HG03103 (cell line): ENCODE measurements at regions not wholly inside any gene's neighbourhood (a gene's known extent, or its start where the extent isn't known, plus 50 kb on each side); places are given as distances from the start of the nearest gene placed in this dataset.
"Not testable (repeated sequence)": the region's sequence is repeated elsewhere in the genome, so short reads cannot be mapped to it uniquely, and the experiment has no call there.

ENCODE experiments used
- ATAC-seq: cut with Tn5 transposase; IDR thresholded peaks from one replicate; pipeline ENCODE4 v1.9.1; 2021; ENCODE audit warnings: low read depth; ENCODE audit not compliant: unreplicated experiment

DNA sequence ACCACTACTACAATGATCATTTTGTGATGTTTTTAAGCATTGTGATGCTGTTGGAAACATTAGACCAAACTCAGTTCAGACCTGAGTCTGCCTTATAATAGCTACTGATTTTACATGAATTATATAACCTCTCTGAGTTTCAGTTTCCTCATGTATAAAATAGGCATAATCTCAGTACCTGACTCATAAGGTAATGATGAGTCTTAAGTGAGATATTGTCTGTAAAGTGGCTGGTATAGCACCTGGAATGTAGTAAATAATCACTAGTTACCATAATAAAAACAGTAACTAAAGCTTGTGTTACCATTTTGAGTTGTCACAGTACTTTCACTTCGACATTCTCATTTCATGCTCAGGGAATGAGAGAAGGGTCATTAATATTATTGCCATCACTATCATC lies 381.5 kb upstream of the SALL1 start:
- no peak for ATAC-seq

DNA sequence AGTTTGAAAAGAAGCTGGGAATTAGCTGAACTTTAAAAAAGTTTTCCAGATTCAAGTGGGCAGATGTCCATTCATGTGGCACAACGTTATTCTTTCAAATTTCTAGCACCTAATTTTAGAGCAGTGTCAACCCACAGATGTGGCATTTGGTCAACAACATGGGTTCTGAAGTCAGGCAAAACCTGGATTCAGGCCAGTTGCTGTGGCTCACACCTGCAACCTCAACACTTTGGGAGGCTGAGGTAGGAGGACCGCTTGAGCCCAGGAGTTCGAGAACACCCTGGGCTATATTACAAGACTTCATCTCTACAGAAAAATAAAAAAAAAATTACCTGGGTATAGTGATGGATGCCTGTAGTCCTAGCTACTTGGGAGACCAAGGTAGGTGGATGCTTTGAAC lies 380.2 kb upstream of the SALL1 start:
- no peak for ATAC-seq

DNA sequence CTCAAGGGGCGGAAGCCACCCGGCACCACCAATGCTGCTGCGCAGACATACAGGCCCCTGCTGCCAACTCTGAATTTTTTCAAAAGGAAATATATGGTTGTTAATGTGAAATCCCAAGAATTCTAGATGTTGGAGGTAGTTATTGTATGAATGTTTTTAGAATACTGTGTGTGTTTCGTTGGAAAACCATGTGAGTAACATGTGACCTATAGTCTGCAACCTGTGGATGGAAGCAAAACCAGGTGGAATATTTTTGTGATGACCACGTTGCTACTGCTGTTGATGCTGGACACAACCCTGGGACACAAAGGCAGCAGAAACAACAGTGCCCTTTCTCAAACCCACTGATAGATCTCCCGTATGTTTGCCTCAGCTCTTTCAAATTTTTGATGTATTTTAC lies 376.3 kb upstream of the SALL1 start:
- ATAC-seq, result no peak

DNA sequence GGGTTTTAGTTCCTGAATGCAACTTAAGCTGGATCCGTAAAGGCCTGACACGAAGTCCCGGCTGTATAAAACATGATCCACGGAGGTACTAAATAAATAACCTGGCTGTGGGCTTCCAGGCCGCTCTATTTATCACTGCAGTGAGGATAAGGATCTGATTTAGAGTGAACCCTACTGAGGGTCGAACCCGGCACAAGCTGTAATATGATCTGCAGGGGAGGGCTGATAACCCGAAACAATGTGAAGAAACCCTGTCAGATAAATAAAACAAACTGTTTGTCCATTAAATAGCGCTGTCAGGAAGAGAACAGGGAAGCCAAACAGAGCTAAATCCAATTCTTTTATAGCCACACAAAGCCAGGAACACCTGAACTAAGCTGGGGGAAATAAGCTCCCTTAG lies 375.6 kb upstream of the SALL1 start:
- ATAC-seq, result no peak

DNA sequence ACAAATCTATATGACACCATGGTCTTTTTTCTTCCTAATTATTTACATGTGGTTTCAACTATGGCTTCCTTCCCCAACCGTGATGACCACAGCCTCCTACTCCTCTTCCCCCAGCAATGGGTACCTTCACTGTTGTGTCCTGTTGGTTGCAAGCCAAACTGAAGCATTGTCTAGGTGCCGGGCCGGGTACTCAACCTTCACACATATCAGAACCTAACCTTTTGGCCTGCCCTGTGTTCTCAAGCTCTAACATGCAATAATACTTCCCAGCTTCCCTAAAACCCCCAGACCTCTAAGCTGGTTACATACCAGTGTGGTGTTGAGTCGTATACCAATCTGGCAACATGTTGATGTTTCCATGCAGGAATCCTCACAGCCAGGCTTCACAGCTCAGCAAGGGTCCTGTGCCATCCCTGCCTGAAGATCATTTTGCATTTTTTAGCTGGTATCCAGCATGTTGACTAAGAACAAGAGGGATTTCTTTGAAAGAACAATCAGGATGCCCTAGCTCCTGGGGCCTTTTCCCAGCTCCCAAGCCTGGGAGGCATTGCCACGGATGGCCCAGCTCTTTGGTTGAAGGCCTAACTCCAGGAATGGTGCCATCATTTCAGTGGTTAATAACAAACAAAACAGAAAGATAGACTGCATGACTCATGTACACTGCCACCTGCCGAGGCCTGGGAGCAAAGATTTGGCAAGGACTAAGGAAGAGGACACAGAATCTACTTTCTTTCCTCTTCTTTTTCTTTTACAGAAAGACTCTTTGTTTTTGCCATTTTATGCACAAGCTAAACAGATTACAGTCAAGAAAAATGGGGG lies 373.7 kb upstream of the SALL1 start:
- no peak for ATAC-seq

DNA sequence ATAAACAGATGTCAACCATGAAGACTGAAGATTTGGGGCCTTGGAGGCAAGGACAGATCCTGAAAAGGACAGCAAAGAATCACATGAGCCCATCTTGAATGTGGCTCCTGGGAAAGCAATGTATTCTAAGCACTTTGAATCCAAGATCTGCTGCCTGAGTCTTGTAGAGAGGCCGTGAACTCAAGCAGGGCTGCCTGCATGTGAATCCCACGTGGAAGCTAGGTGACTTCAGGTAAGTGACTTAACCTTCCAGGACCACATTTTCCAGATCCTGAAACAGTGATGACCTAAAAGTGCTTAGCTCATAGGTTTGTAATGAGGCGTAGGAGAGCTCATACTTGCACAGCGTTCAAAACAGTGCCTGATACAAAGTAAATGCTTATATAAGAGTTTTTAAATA lies 373.0 kb upstream of the SALL1 start:
- no peak for ATAC-seq

DNA sequence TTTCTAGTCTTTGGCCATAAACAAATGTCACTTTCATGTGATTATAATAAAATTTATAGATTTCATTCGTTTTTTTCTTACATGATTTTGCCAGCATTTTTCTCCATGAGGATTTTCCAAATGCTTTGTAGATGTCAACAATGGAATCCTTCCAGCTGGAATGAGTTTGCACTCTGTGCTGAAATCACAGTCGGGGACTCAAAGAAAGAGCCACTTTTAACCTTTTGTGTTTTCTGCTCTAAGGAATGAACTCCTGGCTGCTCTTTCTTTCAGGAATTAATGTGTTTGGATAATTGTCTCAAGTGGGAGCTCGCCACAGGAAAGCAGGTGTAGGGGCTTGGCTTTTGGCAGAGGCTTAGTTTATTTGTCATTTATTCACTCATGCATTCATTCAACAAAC lies 372.3 kb upstream of the SALL1 start:
- no peak for ATAC-seq

DNA sequence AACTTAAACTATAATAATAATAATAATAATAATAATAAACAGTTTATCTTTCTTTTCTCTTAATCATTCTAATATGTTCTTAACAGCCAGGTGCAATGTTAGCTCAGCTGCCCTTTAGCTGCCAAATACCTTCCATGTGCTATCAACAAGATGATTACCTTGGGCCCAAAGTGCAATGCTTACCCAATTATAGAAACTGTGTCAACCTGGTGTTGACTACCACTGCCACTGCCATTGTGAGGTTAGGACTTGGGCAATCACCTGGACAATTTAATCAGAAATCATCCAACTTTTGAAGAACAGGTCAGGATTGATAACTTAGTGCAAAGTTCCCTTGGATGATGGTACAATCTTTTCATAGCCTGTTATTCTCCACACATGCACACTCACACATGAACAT lies 371.8 kb upstream of the SALL1 start:
- no peak for ATAC-seq

DNA sequence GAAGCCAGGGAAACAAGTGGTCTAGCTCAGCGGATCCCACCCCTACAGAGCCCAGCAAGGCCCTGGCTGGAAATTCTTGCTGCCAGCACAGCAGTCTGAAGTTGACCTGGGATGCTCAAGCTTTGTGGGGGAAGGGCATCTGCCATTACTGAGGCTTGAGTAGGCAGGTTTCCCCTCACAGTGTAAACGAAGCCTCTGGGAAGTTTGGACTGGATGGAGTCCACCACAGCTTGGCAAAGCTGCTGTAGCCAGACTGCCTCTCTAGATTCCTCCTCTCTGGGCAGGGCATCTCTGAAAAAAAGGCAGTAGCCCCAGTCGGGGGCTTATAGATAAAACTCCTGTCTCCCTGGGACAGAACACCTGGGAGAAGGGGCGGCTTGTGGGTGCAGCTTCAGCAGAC lies 365.9 kb upstream of the SALL1 start:
- ATAC-seq, result not testable (repeated sequence)

DNA sequence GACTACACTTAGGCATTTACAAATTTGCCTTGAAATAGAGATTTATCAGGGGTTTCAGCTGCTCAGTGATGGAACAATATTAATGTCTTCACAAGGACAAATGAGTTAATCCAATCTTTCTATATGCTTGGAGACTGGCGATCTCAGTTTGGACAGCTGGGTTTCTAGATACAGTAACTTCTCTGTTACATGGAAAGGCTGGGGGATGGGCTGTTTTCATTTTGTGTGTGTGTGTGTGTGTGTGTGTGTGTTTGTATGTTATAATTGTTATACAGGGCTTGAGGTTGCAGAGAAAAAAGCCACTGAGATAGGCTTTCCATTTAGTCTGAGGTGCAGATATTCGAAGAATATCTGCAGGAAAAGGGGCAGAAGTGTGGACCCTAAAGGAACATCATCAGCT lies 359.3 kb upstream of the SALL1 start:
- no peak for ATAC-seq

DNA sequence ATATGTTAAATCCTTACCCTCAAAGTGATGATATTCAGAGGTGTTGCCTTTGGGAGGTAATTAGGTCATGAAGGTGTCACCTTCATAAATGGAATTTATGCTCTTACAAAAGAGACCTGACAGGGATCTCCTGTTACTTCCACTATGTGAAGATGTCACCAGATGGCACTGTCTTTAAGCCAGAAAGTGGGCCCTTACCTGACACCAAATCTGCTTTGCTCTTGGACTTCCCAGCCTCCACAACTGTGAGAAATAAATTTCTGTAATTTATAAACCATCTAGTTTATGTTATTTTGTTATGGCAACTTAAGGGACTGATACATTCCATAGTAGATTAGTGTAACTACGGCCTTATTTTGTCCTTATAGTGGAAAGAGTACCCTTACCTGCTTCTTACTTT lies 358.3 kb upstream of the SALL1 start:
- no peak for ATAC-seq

DNA sequence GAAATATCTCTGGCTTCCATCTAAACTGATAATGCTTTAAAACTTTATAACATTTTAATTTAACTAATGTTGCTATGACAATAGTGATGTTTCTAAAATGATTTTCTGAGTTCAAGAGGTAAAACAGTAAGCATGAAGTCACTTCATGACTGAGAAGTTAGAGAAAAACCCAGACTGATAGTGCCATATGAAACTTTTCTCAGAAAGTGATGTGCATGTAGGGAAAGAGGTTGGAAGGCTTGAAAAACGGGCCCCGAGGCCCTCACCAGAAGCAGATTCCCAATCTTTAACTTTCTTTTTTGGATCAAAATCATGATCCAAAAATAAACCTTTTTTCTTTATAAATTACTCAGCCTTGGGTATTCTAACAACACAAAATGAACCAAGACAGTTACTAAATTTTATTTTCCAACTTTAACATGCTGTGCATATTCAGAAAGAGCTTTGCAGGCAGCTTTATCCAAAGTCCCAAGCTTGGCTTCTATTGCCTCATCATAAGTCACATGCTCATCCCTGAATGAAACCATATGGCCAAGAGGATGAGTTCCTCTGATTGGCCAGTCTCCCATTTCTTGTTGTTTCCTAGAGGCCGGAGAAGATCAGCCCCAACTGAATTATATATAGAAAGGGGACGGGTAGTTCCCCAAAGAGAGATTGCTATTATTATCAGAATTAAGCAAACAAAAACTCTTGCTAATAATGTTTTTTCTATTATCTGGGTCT lies 357.6 kb upstream of the SALL1 start:
- ATAC-seq, result no peak

DNA sequence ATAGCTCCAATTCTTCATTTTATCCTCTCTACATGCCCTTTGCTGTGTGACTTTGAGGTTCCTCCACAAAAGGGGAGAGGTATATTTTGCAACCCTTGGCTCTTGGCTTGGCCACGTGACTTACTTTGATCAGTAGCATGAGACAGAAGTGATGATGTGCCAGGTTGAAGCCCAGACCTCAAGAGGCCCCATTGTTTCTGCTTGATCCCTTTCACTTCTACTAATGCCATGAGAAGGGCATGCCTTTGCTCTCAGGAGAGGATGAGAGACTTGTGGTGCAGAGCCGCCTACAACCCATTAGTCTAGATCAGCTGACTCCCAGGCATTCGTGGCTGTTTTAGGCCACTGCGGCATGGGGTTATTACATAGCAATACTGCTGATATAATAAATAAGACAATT lies 356.2 kb upstream of the SALL1 start:
- no peak for ATAC-seq

DNA sequence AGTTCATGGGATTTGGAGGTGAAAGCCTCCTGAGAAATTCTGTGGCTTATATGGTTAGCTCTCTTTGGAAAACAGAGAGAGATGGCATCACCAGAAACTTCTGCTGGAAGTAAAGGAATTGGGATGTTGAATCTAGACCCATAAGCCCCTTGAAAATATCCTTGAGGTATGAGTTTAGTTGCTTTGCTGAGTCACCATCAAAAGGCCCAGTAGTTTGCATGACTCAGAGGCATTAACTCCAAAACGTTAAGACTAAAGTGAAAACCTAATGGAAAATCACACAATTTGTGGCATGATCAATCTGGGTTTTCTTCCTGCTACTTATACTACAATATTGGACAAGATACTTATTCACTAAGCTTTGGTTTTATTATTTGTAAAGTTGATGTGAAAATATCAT lies 349.2 kb upstream of the SALL1 start:
- ATAC-seq, result no peak

DNA sequence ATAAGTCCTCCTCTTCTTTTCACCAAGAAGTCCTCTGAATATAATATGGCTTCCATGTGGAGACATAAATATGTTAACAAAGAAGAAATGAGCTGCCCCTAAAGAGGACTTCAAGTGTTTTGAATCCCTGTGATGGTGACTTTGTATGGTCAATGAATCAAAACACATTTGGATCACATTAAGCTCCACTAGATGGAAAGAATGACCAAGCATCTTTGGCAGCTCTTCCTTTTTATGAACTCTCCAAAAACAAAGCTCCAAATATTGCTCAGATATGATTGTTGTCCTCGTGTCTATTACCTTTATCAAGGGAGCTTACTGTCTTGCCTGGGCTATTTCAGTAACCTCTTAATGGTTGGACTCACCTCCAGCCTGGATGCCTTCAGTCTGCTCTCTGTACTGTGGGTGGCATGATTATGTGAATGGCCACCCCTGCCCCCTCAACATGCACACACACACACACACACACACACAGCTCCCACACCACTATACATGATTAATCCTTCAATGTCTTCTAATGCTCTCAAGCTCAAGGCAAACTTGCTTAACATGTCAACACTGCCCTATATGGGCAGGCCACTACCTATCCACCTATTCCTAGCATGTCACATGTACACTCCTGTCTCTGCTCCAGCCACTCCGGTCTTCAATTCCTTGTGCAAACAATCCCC lies 346.6 kb upstream of the SALL1 start:
- ATAC-seq, result no peak

DNA sequence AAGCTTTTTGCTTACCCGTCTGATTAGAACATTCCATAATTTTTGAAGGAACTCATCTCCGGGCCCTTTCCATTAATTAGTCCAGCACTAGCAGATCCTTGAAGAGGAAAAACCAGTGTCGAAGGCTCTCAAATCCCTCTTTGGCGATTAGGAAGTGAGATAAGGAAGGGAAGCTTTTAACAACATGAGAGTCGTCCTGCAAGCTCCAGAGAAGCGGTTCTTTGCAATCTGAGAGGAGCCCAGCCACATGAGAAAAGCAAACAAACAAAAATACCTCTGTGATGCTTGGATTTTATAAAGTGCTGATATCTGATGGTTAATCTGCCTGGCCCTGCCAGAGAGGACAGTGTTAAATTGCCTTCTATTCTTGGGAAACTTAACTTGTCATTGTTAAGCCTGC lies 339.8 kb upstream of the SALL1 start:
- no peak for ATAC-seq

DNA sequence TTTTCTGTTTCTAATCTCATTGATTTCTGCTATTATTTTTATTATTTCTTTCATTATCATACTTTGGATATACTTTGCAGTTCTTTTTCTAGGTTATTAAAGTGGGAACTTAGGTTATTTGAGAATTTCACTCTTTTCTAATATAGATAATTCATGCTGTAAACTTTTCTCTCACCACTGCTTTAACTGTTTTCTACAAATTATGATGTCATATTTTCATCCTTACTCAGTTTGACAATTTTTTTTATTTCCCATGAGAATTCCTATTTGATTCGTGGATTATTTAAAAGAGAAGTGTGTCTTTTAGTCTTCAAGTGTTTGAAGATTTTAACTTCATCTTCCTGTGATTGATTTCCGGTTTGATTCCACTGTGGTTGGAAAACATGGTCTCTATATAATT lies 336.8 kb upstream of the SALL1 start:
- no peak for ATAC-seq

DNA sequence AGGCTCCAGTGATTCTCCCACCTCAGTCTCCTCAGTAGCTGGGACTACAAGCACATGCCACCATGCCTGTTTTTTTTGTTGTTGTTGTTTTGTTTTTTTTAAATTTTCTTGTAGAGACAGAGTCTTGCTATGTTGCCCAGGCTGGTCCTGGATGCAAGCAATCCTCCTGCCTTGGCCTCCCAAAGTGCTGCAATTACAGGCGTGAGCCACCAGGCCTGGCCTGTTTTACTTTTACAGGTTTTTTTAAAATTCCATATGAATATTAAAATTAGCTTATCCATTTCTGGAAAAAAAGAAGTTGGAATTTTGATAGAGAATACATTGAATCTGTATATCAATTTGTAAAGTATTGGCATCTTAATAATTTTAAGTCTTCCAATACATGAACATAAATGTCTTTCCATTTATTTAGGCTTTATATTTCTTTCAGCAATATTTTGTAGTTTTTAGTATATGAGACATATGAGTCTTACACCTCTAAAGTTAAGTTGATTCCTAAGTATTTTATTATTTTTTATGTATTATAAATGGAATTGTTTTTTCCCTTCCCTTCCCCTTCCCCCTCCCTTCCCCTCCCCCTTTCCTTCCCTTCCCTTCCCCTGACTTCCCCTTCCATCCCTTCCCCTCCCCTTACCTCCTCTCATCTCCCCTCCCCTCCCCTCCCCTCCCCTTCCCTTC lies 323.5 kb upstream of the SALL1 start:
- ATAC-seq, result no peak

DNA sequence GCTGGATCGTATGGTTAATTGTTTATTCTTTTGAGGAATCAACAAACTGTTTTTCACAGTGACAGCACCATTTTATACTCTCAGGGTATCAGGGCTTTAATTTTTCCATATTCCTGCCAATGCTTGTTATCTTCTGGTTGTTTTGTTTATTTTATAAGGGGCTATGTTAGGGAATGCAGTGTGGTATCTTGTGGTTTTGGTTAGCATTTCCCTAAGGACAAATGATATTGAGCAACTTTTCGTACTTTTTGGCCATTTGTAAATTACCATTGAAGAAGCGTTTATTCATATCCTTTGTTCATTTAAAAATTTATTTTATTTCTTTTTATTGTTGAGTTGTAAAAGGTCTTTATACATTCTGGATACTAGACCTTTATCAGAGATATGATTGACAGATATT lies 322.0 kb upstream of the SALL1 start:
- no peak for ATAC-seq

DNA sequence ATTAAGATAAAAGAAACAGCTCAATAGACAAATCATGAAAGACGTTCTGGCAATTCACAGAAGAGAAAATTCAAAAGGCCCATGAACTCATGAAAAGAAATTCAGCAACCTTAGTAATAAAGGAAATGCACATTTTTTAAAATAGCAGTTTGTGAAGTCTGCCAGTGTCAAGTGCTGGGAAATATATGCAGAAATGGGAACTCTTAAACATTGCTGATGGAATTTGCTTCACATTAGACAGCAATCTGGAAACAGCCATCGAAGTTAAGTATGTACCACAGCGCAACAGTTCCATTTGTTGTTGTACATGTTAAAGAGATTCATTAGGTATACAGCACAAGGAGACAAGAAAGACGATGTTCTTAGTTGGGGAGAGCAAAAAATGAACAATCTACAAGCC lies 319.4 kb upstream of the SALL1 start:
- no peak for ATAC-seq

DNA sequence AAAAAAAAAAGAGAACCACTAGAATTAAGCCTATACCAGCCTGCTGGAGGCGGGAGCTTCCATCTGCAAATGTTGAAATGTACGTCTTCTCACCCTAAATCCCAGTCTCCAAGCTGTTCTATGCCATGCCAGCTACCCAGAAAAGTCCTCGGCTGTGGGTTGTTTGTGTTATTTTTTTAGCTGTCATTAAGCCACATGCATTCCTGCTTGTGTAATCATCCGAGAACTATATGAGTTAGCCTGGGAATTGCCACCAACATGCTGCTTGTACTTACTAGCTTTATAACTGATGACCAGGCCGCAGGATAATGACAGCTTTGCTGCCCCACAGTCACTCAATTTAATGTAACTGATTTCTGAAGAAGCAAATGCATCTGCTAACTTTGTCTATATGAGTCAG lies 313.9 kb upstream of the SALL1 start:
- ATAC-seq, result no peak
